CD4-positive, alpha-beta T cell treated with Interleukin-17A for 4 hours (primary cell): ENCODE measurements at regions not wholly inside any gene's neighbourhood (a gene's known extent, or its start where the extent isn't known, plus 50 kb on each side); places are given as distances from the start of the nearest gene placed in this dataset.
"Not testable (repeated sequence)": the region's sequence is repeated elsewhere in the genome, so short reads cannot be mapped to it uniquely, and the experiment has no call there.

ENCODE experiments used
- DNase-seq: peaks from one replicate; pipeline ENCODE4 v3.0.0-alpha.2; 2020; ENCODE audit warnings: mixed read lengths

- DNase-seq = no peak
Observed at GRCh38 chr12:25327321-25327720, 76.6 kb upstream of the KRAS start.

DNA sequence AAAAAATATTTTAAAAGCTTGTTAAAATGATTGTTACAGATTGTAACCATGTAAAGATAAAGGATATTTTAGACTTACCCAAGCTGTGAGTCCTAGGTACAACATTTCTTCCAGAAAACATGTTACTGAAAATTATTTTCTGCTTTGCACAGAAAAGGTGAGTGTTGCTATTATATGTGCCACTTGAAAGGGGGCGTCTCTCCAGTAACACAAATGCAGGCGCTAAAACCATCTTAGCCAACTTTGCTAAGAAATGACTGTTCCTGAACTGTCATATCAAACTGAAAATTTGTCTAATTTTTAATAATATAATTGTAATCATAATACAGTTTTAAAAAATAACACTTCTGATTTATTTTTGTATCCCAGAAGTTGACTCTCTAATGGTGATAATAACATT lies 75.6 kb upstream of the KRAS start:
- no peak for DNase-seq

DNA sequence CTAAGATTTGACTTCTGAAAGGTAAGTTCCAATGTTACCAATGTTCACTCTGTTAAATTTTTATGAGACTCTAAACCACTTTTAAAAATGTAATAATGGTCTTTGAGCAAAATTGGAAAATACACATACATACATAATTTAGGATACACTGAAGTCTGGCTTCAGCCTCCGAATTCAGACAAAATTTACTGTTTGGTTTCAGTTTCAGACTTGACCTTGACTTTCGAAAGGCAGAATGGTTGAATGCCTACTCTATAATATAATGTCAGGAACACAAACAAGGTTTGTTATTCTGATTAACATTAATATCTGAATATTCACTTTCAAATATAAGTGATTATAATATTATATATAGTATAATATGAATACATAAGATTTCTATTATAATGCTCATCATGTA lies 74.1 kb upstream of the KRAS start:
- DNase-seq = no peak

- peak; percentile 38 for DNase-seq
Observed at GRCh38 chr12:25323581-25323982, 72.9 kb upstream of the KRAS start.

- DNase-seq = no peak
Observed at GRCh38 chr12:25322918-25323531, 72.3 kb upstream of the KRAS start.

- DNase-seq = peak; percentile 39
Observed at GRCh38 chr12:25322351-25322750, 71.6 kb upstream of the KRAS start.

- DNase-seq = no peak
Observed at GRCh38 chr12:25321772-25322171, 71.0 kb upstream of the KRAS start.

GRCh38 chr12:25320123-25321006 lies 69.6 kb upstream of the KRAS start:
- DNase-seq = no peak

GRCh38 chr12:25319233-25319984 lies 68.7 kb upstream of the KRAS start:
- DNase-seq = no peak

DNA sequence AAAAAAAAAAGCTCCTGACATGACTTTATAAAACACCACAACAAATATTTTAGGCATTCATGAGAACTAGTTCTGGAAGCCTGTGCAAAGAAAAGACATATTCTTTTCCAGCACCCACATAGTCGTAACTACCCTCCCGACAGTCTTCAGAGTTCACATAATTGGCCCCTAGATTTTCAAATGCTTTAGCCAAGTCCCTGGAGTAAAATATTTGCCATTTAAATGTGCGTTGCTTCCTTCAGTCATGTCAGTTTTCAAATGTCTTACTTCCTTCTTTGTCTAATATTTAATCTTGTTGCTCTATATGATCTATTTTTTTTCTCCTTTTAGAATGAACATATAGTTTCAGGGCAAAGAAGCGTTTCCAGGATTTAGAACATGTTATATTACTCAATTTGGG lies 66.8 kb upstream of the KRAS start:
- DNase-seq = no peak

GRCh38 chr12:25315388-25315787 lies 64.7 kb upstream of the KRAS start:
- no peak for DNase-seq

- DNase-seq = not testable (repeated sequence)
Observed at GRCh38 chr12:25313266-25313990, 62.7 kb upstream of the KRAS start.

- no peak for DNase-seq
Observed at GRCh38 chr12:25311506-25311905, 60.8 kb upstream of the KRAS start.

- DNase-seq = not testable (repeated sequence)
Observed at GRCh38 chr12:25310071-25310470, 59.3 kb upstream of the KRAS start.

DNA sequence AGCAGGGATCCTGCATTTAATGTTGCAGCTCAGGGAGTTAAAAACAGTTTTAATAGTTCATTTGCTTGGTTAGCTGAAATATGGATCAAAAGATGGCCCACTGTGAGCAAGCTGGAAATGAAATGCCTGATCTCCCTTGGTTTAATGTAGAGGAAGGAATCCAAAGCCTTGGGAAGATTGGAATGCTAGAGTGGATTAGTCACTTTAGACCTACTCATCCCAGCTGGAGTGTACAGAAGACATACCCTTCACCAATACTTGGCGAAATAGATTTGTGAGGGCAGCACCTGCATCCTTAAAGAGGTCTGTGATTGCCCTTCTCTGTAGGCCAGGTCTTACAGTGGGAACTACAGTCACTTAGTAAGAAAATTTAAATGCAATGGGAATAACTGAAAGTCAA lies 58.0 kb upstream of the KRAS start:
- no peak for DNase-seq

- no peak for DNase-seq
Observed at GRCh38 chr12:25307818-25308217, 57.1 kb upstream of the KRAS start.

DNA sequence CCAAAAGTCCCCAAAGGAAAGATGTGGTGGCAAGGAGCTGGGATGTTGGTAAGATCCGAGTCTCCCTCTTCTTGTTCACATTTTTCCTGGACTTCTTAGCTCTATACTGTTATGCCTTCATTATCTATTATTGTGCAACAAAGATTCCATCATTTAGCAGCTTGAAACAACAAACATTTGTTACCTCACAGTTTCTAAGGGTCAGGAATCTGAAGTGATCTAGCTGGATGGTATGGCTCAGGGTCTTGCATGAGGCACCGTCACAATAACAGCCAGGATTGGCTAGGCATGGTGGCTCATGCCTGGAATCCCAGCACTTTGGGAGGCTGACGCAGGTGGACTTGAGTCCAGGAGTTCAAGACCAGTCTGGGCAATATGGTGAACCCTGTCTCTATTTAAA lies 51.1 kb upstream of the KRAS start:
- DNase-seq = no peak
